EH (cell line): ENCODE measurements at regions not wholly inside any gene's neighbourhood (a gene's known extent, or its start where the extent isn't known, plus 50 kb on each side); places are given as distances from the start of the nearest gene placed in this dataset.
"Not testable (repeated sequence)": the region's sequence is repeated elsewhere in the genome, so short reads cannot be mapped to it uniquely, and the experiment has no call there.

Experiments
- DNase-seq: peaks from one replicate; pipeline ENCODE4 v3.0.0-alpha.2; 2015; ENCODE audit warnings: low read depth

- no peak for DNase-seq
Observed at GRCh38 chr2:125721072-125721721, 934.8 kb upstream of the GYPC start.

DNA sequence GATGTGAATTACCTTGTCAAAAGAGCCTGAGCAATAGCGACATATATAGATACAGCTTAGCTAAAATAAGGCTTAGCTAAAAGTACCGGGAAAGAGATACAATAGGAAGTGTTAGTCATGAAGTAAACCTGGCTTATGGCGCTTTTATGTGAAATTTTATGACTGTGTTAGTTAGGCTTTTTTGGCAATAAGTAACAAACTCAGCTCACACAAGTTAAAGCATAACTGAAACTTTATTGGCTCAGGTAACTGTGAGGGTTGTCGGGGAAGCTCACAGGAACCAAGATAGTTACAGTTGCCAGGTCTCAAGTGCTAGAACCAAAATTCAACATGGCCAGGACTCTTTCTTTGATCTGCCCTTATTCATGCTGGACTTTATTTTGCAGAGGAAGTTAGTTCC is 925.0 kb upstream of the GYPC start:
- no peak for DNase-seq

DNA sequence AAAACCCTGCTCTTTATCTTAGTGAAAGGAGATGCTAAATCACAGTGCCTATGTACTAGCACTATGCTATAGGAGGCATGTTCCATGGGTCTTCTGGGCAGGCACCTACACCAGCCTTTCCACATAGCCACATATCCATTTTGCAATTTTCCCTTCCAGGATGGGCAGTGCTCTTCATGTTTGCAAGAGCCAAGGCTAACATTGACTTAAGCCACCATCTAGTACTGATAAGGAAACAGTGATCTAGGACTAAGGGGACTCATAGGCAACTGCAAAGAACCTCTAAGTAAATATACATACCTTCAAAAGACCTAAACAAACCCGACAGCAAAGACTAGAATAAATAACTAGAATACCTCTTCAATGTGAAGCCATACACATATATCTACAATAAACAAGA is 919.7 kb upstream of the GYPC start:
- no peak for DNase-seq

DNA sequence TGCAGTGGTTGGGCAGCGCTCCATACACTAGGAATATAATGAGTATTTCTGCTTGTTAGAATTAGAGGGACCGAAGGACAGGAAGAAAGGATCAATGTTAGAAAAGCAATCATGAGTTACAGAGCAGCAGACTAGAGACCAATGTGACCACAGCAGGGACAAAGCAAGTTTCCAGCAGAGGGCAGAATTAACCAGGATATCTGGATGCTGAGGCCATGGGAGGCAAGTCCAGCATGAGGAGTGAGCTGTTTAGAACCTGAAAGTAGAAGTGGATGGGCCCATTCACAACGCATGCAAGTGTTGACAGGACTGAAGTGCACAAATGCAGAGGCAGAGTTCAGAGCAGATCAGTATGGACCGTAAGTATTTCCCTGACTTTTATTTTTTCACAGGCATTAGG is 910.4 kb upstream of the GYPC start:
- no peak for DNase-seq

GRCh38 chr2:125746321-125747164 is 909.4 kb upstream of the GYPC start:
- no peak for DNase-seq

- no peak for DNase-seq
Observed at GRCh38 chr2:125747165-125747425, 908.9 kb upstream of the GYPC start.

DNA sequence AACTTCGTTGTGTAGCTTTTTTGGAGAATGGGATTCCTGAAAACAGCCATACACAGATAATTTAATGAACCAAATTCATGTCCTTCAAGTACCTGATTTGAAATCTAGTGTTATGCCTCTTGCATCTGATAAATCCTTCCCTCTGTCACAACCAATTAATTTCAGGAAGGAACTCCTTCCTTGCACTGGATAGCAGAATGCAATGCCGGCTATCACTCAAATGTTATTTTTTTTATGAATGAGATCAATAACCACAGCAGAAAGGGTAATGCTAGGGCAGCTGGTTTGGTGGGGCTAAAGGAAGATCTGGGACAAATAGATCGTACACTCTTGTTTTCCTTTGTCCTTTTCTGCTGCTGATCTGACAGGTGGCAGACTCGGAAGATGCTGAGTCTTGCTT is 899.5 kb upstream of the GYPC start:
- DNase-seq: no peak

GRCh38 chr2:125796784-125797183 is 859.2 kb upstream of the GYPC start:
- DNase-seq: no peak

- DNase-seq: no peak
Observed at GRCh38 chr2:125797192-125797591, 858.8 kb upstream of the GYPC start.

GRCh38 chr2:125822746-125823145 is 833.2 kb upstream of the GYPC start:
- no peak for DNase-seq

- not testable (repeated sequence) for DNase-seq
Observed at GRCh38 chr2:125825781-125826180, 830.2 kb upstream of the GYPC start.

GRCh38 chr2:125837128-125837527 is 818.8 kb upstream of the GYPC start:
- no peak for DNase-seq

DNA sequence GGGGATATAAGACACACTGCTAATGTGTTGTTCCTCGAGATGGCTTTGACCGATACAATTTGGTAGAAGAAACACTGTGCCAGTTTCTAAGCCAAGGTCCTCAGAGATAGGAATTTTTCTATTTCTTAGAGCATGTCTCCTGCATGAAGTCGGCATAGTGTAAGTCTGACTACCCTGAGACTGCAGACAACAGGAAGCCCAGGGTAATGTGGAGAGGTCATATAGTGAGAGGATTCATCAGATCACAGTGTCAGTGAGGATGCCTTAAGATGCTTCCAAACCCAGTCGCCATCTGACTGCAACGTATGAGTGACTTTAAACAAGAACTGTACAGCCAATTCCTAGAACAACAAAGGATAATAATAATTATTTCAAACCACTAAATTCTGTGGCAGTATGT is 818.3 kb upstream of the GYPC start:
- no peak for DNase-seq

DNA sequence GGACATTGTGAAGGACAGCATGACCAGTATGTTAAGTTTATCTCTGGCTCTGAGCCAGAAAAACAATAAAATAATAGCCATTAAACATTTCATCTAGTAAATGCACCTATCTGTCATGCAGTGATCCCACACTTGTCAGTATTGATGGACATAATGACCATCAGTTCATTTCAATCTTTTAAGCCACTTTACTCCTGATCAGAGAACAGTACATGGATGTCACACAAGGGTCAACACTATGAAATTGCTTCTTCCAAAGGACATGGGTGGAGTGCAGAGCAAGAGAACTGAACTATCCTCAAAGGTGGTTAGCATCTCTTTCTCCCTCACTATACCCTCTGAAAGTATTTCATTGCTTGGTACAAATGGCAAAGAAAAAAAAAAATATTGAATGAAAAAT is 816.0 kb upstream of the GYPC start:
- no peak for DNase-seq

DNA sequence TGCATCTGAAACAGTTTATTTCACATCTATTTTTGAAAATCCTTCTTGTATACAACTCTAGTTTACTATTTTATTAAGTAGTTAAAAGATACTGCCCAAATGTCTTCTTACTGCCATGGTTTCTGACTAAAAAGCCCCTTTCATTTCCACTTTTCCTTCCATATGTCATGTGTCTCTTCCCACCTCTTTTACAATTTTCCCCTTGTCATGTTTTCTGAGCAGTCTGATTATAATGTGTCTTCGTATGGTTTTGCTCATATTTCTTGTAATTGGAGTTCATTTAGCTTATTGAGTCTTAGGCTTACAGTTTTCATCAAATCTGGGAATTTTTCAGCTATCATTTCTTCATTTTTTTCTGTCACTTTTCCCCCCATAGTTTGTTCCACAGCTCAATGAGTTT is 813.9 kb upstream of the GYPC start:
- DNase-seq: no peak

DNA sequence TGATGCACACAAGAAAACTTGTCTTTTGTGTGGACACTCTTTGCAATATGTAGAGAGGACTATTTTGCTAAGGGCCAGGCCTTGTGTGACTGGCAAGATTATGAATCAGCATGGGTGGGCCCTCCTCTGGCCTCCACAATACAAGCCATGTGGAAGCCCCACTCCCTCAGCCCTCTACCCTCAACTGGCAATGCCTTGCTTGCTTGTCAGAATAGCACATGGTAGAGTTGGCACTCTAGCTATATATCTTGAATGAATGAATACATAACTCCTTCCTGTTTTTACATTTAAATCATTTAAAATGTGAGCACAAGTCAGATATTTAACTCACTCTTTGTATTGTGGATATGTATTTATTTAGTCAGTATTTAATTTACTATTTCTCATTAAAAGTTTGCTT is 805.4 kb upstream of the GYPC start:
- DNase-seq: no peak

- DNase-seq: no peak
Observed at GRCh38 chr2:125852364-125852763, 803.6 kb upstream of the GYPC start.

DNA sequence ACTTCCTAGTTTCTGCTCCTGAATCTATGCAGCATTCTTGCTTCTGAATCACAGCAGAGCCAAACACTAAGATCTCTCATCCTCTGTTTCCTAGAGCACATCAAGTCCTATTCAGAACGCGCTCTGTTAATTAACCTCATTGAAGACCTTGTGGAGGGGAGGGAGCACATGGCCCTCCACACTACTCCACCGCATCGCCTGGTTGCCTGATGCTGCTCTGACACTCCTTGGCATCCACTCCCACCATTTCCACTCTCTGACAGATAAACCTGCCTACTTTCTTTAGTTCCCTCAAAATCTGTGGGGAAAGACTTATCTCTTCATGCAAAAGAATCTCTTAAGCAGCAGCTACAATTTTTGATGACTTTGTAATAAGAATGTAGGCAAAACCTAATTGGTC is 802.3 kb upstream of the GYPC start:
- DNase-seq: no peak

- no peak for DNase-seq
Observed at GRCh38 chr2:125855204-125855603, 800.8 kb upstream of the GYPC start.

DNA sequence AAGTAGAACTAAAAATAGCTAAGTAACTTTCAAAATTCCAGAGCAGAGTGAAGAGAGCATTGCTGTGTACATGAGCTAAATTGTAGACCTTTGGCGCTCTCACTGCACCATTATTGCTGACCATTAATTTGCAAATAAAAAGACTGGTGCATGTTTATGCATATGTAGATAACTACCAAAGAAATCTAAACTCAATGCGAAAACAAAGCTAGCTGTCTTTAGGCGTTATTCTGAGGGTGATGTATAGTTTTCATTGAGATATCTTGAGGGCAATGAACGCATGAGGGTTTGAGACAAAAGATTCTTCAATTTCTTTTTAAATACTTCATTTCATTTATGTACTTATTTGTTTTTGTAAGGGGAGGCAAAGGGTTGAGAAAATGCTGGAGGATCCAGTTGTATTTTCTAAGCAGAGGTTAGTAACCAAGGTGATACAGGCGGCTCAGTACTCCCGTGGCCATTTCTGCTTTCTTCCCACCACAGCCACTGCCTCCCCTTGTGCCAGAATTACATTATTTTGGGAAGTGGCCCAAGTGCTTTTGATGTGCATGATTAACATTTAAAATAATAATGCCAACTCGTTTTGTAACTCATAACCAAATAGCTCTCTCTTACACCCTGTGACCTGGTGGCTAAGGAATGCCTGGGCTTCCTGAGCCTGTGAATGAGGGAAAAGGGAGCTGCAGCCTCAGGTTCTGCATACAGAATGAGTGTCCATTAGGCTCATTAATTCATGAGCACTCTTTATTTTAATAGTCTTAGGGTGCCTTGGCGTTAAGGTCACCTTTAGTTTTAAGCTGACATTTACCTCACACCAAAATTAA is 797.8 kb upstream of the GYPC start:
- DNase-seq: no peak

- no peak for DNase-seq
Observed at GRCh38 chr2:125861461-125861860, 794.5 kb upstream of the GYPC start.

DNA sequence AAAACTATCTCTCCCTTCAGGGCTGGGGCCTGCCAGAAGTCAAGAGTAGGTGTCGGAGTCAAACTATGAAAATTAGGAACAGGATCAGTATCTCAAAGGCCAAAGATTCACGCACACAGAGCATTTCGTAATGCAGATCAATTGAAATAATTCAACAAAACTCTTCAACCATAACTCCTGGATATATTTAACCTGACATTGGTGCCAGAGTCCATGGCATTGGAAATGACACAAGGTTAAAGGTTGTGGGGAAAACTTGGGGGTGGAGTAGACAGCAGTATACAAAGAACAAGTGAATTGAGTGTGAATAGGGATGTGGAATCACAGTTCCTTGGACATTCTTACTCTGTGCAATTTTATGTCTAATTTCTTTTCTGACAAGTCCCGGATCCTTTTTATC is 788.0 kb upstream of the GYPC start:
- DNase-seq: no peak

- DNase-seq: no peak
Observed at GRCh38 chr2:125870264-125870663, 785.7 kb upstream of the GYPC start.
